ENCODE measurements at regions not wholly inside any gene's neighbourhood (a gene's known extent, or its start where the extent isn't known, plus 50 kb on each side); places are given as distances from the start of the nearest gene placed in this dataset.
"Not testable (repeated sequence)": the region's sequence is repeated elsewhere in the genome, so short reads cannot be mapped to it uniquely, and the experiment has no call there.

- WGBS, 2 donors = 58 to 63% methylated on average over 3 of the region's 3 CpGs
- no peaks in the 10 kb centered on the region for H3K36me3 ChIP-seq (ENCODE audit: control insufficient read depth in 2 of 2, insufficient read depth in 2 of 2, low read length in 1 of 2)
- H3K9me3 ChIP-seq (ENCODE audit: control insufficient read depth in 2 of 2, insufficient read depth in 1 of 2, low read depth in 1 of 2, low read length in 1 of 2) = no peaks in the 10 kb centered on the region
- no peak overlapping the region for H3K27ac ChIP-seq (ENCODE audit: low read depth in 2 of 2, low read length in 1 of 2)
- peaks cover 0 to 2% of the 10 kb centered on the region in 2 donors for H3K27me3 ChIP-seq (ENCODE audit: control insufficient read depth in 1 of 2, insufficient read depth in 2 of 2, low read length in 2 of 2)
- H3K4me1 ChIP-seq (ENCODE audit: control insufficient read depth in 2 of 2, insufficient read depth in 2 of 2, low read length in 1 of 2) = peaks cover 0 to 2% of the 10 kb centered on the region in 2 donors
- H3K4me3 ChIP-seq (ENCODE audit: low read depth in 1 of 2, low read length in 2 of 2) = no peak overlapping the region
These were observed 97.0 kb upstream of the SMARCA2 start for GRCh38 chr9:1918108-1918507.

- no peak overlapping the region for H3K27ac ChIP-seq (ENCODE audit: low read depth in 2 of 2, low read length in 1 of 2)
- H3K4me1 ChIP-seq (ENCODE audit: control insufficient read depth in 2 of 2, insufficient read depth in 2 of 2, low read length in 1 of 2) = peaks cover 0 to 2% of the 10 kb centered on the region in 2 donors
- no peaks in the 10 kb centered on the region for H3K9me3 ChIP-seq (ENCODE audit: control insufficient read depth in 2 of 2, insufficient read depth in 1 of 2, low read depth in 1 of 2, low read length in 1 of 2)
- peaks cover 0 to 2% of the 10 kb centered on the region in 2 donors for H3K27me3 ChIP-seq (ENCODE audit: control insufficient read depth in 1 of 2, insufficient read depth in 2 of 2, low read length in 2 of 2)
- no peaks in the 10 kb centered on the region for H3K36me3 ChIP-seq (ENCODE audit: control insufficient read depth in 2 of 2, insufficient read depth in 2 of 2, low read length in 1 of 2)
- WGBS, 2 donors = 41 to 57% methylated on average over 5 of the region's 5 CpGs
- H3K4me3 ChIP-seq (ENCODE audit: low read depth in 1 of 2, low read length in 2 of 2) = no peak overlapping the region
These were observed 96.5 kb upstream of the SMARCA2 start for GRCh38 chr9:1918622-1919021.

GRCh38 chr9:1919229-1919628 is 95.9 kb upstream of the SMARCA2 start:
- Histone ChIP-seq H3K4me1 (ENCODE audit: control insufficient read depth in 2 of 2, insufficient read depth in 2 of 2, low read length in 1 of 2) (peaks cover 0 to 2% of the 10 kb centered on the region in 2 donors), H3K27me3 (ENCODE audit: control insufficient read depth in 1 of 2, insufficient read depth in 2 of 2, low read length in 2 of 2) (peaks cover 0 to 2% of the 10 kb centered on the region in 2 donors), H3K9me3 (ENCODE audit: control insufficient read depth in 2 of 2, insufficient read depth in 1 of 2, low read depth in 1 of 2, low read length in 1 of 2) (no peaks in the 10 kb centered on the region), H3K27ac (ENCODE audit: low read depth in 2 of 2, low read length in 1 of 2) (no peak overlapping the region), H3K36me3 (ENCODE audit: control insufficient read depth in 2 of 2, insufficient read depth in 2 of 2, low read length in 1 of 2) (no peaks in the 10 kb centered on the region), H3K4me3 (ENCODE audit: low read depth in 1 of 2, low read length in 2 of 2) (no peak overlapping the region)
- WGBS, 2 donors = 70 to 76% methylated on average over 4 of the region's 4 CpGs

GRCh38 chr9:1920386-1920785 is 94.8 kb upstream of the SMARCA2 start:
- Histone ChIP-seq H3K4me1 (ENCODE audit: control insufficient read depth in 2 of 2, insufficient read depth in 2 of 2, low read length in 1 of 2) (peaks cover 0 to 2% of the 10 kb centered on the region in 2 donors), H3K36me3 (ENCODE audit: control insufficient read depth in 2 of 2, insufficient read depth in 2 of 2, low read length in 1 of 2) (no peaks in the 10 kb centered on the region), H3K9me3 (ENCODE audit: control insufficient read depth in 2 of 2, insufficient read depth in 1 of 2, low read depth in 1 of 2, low read length in 1 of 2) (no peaks in the 10 kb centered on the region), H3K4me3 (ENCODE audit: low read depth in 1 of 2, low read length in 2 of 2) (no peak overlapping the region), H3K27ac (ENCODE audit: low read depth in 2 of 2, low read length in 1 of 2) (no peak overlapping the region), H3K27me3 (ENCODE audit: control insufficient read depth in 1 of 2, insufficient read depth in 2 of 2, low read length in 2 of 2) (peaks cover 0 to 2% of the 10 kb centered on the region in 2 donors)
- 83 to 85% methylated on average over 3 of the region's 3 CpGs for WGBS, 2 donors

GRCh38 chr9:1922026-1922425 is 93.1 kb upstream of the SMARCA2 start:
- Histone ChIP-seq H3K27ac (ENCODE audit: low read depth in 2 of 2, low read length in 1 of 2) (no peak overlapping the region), H3K27me3 (ENCODE audit: control insufficient read depth in 1 of 2, insufficient read depth in 2 of 2, low read length in 2 of 2) (peaks cover 0 to 2% of the 10 kb centered on the region in 2 donors), H3K4me3 (ENCODE audit: low read depth in 1 of 2, low read length in 2 of 2) (no peak overlapping the region), H3K36me3 (ENCODE audit: control insufficient read depth in 2 of 2, insufficient read depth in 2 of 2, low read length in 1 of 2) (no peaks in the 10 kb centered on the region), H3K4me1 (ENCODE audit: control insufficient read depth in 2 of 2, insufficient read depth in 2 of 2, low read length in 1 of 2) (no peaks in the 10 kb centered on the region), H3K9me3 (ENCODE audit: control insufficient read depth in 2 of 2, insufficient read depth in 1 of 2, low read depth in 1 of 2, low read length in 1 of 2) (no peaks in the 10 kb centered on the region)
- 85 to 88% methylated on average over 3 of the region's 3 CpGs for WGBS, 2 donors

GRCh38 chr9:1927546-1927945 is 87.6 kb upstream of the SMARCA2 start:
- 83 to 87% methylated on average over 6 of the region's 6 CpGs for WGBS, 2 donors
- Histone ChIP-seq H3K4me3 (ENCODE audit: low read depth in 1 of 2, low read length in 2 of 2) (no peak overlapping the region), H3K36me3 (ENCODE audit: control insufficient read depth in 2 of 2, insufficient read depth in 2 of 2, low read length in 1 of 2) (no peaks in the 10 kb centered on the region), H3K4me1 (ENCODE audit: control insufficient read depth in 2 of 2, insufficient read depth in 2 of 2, low read length in 1 of 2) (no peaks in the 10 kb centered on the region), H3K27ac (ENCODE audit: low read depth in 2 of 2, low read length in 1 of 2) (no peak overlapping the region), H3K27me3 (ENCODE audit: control insufficient read depth in 1 of 2, insufficient read depth in 2 of 2, low read length in 2 of 2) (no peaks in the 10 kb centered on the region), H3K9me3 (ENCODE audit: control insufficient read depth in 2 of 2, insufficient read depth in 1 of 2, low read depth in 1 of 2, low read length in 1 of 2) (no peaks in the 10 kb centered on the region)

GRCh38 chr9:1929134-1929533 is 86.0 kb upstream of the SMARCA2 start:
- Histone ChIP-seq H3K9me3 (ENCODE audit: control insufficient read depth in 2 of 2, insufficient read depth in 1 of 2, low read depth in 1 of 2, low read length in 1 of 2) (no peaks in the 10 kb centered on the region), H3K36me3 (ENCODE audit: control insufficient read depth in 2 of 2, insufficient read depth in 2 of 2, low read length in 1 of 2) (no peaks in the 10 kb centered on the region), H3K4me1 (ENCODE audit: control insufficient read depth in 2 of 2, insufficient read depth in 2 of 2, low read length in 1 of 2) (no peaks in the 10 kb centered on the region), H3K4me3 (ENCODE audit: low read depth in 1 of 2, low read length in 2 of 2) (no peak overlapping the region), H3K27ac (ENCODE audit: low read depth in 2 of 2, low read length in 1 of 2) (no peak overlapping the region), H3K27me3 (ENCODE audit: control insufficient read depth in 1 of 2, insufficient read depth in 2 of 2, low read length in 2 of 2) (no peaks in the 10 kb centered on the region)
- 60 to 75% methylated on average over 2 of the region's 2 CpGs for WGBS, 2 donors

- Histone ChIP-seq H3K36me3 (ENCODE audit: control insufficient read depth in 2 of 2, insufficient read depth in 2 of 2, low read length in 1 of 2) (no peaks in the 10 kb centered on the region), H3K9me3 (ENCODE audit: control insufficient read depth in 2 of 2, insufficient read depth in 1 of 2, low read depth in 1 of 2, low read length in 1 of 2) (no peaks in the 10 kb centered on the region), H3K27ac (ENCODE audit: low read depth in 2 of 2, low read length in 1 of 2) (no peak overlapping the region), H3K4me1 (ENCODE audit: control insufficient read depth in 2 of 2, insufficient read depth in 2 of 2, low read length in 1 of 2) (no peaks in the 10 kb centered on the region), H3K27me3 (ENCODE audit: control insufficient read depth in 1 of 2, insufficient read depth in 2 of 2, low read length in 2 of 2) (no peaks in the 10 kb centered on the region), H3K4me3 (ENCODE audit: low read depth in 1 of 2, low read length in 2 of 2) (no peak overlapping the region)
- WGBS, 2 donors = 66 to 80% methylated on average over 5 of the region's 5 CpGs
These were observed 85.4 kb upstream of the SMARCA2 start for GRCh38 chr9:1929722-1930244.

- H3K4me3 ChIP-seq (ENCODE audit: low read depth in 1 of 2, low read length in 2 of 2); H3K27ac ChIP-seq (ENCODE audit: low read depth in 2 of 2, low read length in 1 of 2); H3K36me3 ChIP-seq (ENCODE audit: control insufficient read depth in 2 of 2, insufficient read depth in 2 of 2, low read length in 1 of 2); H3K27me3 ChIP-seq (ENCODE audit: control insufficient read depth in 1 of 2, insufficient read depth in 2 of 2, low read length in 2 of 2); H3K4me1 ChIP-seq (ENCODE audit: control insufficient read depth in 2 of 2, insufficient read depth in 2 of 2, low read length in 1 of 2); H3K9me3 ChIP-seq (ENCODE audit: control insufficient read depth in 2 of 2, insufficient read depth in 1 of 2, low read depth in 1 of 2, low read length in 1 of 2): not testable (repeated sequence)
- whole genome bisulfite sequencing, 2 donors = 85 to 88% methylated on average over 9 of the region's 9 CpGs
These were observed 84.9 kb upstream of the SMARCA2 start for GRCh38 chr9:1930245-1930736.

GRCh38 chr9:1938135-1938534 is 77.0 kb upstream of the SMARCA2 start:
- H3K27me3 ChIP-seq (ENCODE audit: control insufficient read depth in 1 of 2, insufficient read depth in 2 of 2, low read length in 2 of 2) = no peaks in the 10 kb centered on the region
- no peaks in the 10 kb centered on the region for H3K9me3 ChIP-seq (ENCODE audit: control insufficient read depth in 2 of 2, insufficient read depth in 1 of 2, low read depth in 1 of 2, low read length in 1 of 2)
- no peaks in the 10 kb centered on the region for H3K4me1 ChIP-seq (ENCODE audit: control insufficient read depth in 2 of 2, insufficient read depth in 2 of 2, low read length in 1 of 2)
- H3K27ac ChIP-seq (ENCODE audit: low read depth in 2 of 2, low read length in 1 of 2) = no peak overlapping the region
- no peaks in the 10 kb centered on the region for H3K36me3 ChIP-seq (ENCODE audit: control insufficient read depth in 2 of 2, insufficient read depth in 2 of 2, low read length in 1 of 2)
- 67 to 80% methylated on average over 1 of the region's 1 CpG for WGBS, 2 donors
- H3K4me3 ChIP-seq (ENCODE audit: low read depth in 1 of 2, low read length in 2 of 2) = no peak overlapping the region
